CD4-positive, alpha-beta T cell treated with Interleukin-17A for 4 hours (primary cell): ENCODE measurements at regions not wholly inside any gene's neighbourhood (a gene's known extent, or its start where the extent isn't known, plus 50 kb on each side); places are given as distances from the start of the nearest gene placed in this dataset.
"Not testable (repeated sequence)": the region's sequence is repeated elsewhere in the genome, so short reads cannot be mapped to it uniquely, and the experiment has no call there.

Experiments
- DNase-seq: peaks from one replicate; pipeline ENCODE4 v3.0.0-alpha.2; 2020; ENCODE audit warnings: mixed read lengths

DNA sequence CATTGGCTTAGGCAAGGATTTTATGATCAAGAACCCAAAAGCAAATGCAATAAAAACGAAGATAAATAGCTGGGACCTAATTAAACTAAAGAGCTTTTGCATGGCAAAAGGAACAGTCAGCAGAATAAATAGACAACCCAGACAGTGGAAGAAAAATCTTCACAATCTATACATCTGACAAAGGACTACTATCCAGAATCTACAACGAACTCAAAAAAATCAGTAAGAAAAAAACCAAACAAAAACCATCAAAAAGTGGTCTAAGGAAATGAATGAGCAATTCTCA lies 109.5 kb upstream of the ETV3 start:
- DNase-seq, result not testable (repeated sequence)

DNA sequence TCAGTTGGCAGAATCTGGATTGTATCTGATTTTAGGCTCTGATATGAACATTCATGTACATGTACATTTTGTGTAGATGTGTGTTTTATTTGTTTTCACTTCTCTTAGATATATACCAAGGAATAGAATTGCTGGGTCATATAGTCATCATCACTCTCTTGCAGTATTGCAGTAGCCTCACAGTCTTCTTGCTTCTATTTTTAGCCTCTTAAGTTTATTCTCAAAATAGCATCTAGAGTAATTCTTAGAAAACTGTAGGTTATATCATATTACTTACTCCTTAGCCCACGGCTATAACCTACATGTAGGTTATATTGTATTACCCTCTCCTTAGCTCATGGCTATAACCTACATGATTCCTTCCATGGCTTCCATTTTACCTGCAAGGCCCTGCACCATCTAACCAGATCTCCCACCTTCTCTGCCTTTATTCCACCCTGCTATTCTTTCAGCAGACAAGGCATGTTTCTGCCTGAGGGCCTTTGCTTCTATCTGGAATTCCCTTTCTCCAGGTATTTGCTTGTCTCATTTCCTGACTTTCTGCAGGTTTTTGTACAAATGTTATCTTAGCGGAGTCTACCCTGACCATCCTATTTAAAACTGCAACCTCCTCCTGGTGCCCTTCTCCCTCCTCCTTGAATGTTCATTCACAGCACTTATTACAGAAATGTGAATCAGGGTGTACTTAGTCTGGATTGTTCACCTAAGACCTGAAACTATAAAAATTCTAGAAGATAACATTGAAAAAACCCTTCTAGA lies 109.0 kb upstream of the ETV3 start:
- DNase-seq, result no peak

DNA sequence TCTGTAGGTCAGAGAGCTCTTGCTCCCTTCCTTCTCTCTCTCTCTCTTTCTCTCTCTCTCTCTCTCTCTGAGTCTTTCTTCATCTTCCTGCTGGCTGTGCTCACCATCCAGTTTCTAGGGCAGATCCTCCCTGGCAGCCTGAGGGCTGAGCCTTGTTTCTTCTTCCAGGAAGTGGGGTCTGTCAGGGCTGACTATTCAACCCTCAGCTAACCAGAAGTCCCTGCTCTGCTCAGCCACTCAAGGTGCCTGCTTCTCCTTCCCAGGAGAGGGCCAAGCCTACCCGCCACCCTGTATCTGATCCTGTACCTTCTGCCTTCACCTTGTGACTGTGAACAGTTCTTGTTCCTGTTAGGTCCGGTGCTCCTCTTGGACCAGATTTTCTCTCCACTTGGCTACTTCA lies 107.6 kb upstream of the ETV3 start:
- no peak for DNase-seq

DNA sequence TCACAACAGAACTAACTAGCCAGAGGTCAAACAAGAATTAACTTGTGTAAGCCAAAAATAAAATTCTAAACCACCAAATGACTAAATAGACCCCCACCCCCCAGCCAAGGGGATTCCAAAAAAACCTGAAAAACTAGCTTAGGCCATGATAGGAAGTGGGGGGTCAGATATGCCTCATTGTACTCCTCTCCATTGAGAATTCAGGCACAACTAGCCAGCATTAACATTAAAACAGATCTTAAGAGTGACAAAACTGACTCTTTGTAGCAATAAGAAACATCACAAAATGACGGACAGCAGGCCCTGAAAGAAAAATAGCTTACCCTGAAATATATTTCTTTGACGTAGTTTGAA lies 103.0 kb upstream of the ETV3 start:
- DNase-seq, result no peak

DNA sequence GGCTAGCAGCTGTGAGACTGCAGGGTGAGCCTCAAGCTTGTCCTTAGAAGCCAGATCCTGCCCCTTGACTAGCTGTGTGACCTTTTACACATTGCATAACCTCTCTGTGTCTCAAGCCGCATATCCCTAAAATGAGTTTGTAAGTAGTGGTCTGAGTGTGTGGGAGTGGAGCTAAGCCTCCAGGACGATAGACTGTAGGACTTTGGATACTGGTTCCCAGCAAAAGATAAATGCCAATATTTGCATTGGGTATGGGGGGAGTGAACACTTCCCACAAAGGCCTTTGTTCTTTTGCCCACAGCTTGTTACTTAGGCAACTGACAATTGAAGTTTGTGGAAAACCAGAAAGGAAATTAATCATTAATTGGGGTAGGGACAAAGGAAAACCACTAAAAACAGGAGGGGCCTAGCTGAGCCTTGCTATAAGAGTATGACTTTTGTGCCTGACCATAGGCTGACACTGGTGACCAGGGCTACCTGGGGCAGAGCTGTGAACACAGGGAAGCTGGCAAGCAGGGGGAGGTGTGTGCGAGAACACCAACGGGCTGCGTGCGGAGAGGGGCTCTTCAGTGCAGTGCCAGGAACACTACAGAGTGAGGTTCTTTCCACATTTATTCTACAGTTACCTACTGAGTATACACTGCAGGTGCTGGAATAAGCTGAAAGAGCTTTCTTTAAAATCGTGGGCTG lies 102.4 kb upstream of the ETV3 start:
- DNase-seq, result no peak

DNA sequence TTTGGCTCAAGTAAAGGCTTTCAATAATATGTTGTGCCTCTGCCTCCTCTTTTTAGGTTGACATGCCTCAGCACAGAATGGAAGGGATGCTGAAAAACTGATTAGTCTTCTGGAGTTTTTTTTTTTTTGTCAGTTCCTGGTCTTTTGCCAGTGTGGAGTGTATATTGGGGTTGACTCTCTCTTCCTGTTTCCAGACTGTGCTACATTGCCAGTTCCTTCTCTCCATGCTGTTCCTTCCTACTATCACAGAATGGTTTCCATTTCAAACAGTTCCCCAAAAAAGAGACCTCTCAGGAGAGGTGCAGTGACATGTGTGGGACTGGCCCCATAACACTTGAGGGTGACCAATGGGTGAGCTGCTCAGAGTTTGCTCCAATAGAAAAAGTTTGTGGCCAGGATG lies 101.7 kb upstream of the ETV3 start:
- DNase-seq, result no peak

DNA sequence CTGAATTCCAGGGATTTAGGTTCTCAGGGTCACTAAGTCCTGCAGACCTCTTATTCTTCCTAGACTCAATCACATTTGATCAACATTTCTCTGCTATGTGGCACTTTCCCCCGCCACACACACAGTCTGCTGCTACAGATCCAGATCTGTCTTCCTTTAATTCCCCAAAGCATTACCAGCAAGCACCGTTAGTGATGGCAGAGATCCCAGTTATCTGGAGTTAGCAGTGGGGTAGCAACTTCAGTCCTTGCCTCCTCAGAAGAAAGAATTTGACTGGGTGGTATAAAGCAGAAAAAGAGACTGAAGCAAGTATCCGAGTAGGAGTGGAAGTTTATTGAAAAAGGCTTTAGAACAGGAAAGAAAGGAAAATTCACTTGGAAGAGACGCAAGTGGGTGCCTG lies 100.4 kb upstream of the ETV3 start:
- DNase-seq, result no peak

DNA sequence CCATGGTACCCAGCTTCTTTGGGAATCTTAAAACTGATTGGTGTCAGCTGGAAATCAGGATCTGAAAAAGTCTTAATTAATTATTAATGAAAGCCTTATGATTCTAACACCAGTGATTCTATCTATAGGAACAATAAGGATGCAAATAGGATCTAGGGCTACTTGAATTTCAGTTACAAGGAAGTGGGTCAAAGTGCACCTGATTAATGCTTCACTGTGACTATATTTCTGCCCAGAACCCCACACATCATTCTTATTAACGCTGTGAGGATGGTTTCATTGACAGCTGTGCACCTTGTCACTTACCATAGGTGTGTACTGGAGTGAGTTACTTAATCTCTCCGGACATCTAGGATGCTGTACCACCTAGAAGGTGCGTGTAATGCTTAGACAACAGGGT lies 99.8 kb upstream of the ETV3 start:
- no peak for DNase-seq

DNA sequence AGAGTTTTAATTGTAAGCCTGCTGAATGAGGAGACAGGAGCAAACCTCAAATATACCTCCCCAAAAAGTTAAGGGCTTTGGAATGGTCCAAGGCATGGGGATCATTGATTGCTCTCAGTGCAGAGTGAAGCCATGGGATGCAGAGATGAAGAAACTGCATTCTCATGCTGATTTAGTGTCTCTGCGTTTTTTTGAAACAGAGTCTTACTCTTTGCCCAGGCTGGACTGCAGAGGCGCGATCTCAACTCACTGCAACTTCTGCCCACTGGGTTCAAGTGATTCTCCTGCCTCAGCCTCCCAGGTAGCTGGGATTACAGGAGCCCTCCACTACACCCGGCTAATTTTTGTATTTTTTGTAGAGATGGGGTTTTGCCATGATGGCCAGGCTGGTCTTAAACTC lies 99.3 kb upstream of the ETV3 start:
- DNase-seq, result no peak

DNA sequence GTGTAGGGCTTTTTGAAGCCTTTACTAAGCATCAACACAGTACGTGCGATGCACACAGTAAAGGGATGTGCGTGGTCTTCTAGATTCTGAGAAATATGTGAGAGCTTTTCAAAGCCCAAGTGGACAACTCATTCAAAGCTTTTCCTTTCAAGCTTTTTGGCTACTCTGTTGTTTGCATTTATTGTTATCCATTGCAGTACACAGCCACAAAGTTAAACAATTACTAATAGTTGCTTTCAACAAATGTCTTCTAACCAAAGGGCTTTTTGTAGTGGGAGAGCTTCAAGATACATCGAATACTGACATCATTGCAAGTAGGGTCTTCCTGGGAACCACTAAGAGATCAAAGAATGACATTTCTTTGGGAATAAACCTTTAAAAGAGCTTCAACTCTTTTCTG lies 97.9 kb upstream of the ETV3 start:
- no peak for DNase-seq

DNA sequence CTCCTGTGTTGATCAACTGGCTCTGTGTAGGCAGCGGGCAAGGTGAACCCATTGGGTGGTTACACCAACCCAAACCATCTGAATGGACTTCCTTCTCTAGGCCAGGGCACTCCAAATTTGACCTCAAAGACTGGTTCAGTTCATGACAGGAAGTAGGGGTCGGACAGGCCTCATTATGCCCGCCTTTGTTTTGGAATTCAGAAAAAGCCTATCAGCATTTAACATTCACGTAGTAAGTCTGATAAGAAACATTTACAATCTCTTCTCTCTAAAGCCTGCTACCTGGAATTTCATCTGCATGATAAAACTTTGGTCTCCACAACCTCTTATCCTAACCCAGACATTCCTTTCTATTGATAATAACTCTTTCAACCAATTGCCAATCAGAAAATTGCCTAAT lies 97.1 kb upstream of the ETV3 start:
- DNase-seq, result no peak

DNA sequence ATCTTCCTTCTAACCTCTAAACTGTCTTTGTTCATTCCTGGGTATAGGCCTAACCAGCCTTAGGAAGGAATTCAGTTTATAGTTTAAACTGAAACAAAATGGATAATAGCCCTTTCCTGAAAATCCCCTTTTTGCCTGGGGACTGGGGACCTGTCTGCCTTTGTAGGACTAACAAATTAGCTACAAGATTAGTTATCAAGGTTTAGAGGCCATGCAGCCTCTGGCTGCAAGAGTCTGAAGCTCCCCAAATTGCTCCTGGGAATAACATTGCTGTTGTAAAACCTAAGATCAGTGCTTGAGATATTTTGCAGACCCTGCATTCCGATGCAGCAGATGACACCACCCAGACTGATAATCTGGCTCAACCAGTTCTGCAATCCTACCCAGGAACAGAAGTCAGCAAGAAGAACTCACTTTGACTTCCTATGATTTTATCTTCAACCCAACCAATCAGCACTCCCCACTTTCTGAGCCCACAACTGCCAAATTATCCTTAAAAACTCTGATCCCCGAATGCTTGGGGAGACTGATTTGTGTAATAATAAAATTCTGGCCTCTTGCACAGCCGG lies 96.6 kb upstream of the ETV3 start:
- DNase-seq, result no peak

DNA sequence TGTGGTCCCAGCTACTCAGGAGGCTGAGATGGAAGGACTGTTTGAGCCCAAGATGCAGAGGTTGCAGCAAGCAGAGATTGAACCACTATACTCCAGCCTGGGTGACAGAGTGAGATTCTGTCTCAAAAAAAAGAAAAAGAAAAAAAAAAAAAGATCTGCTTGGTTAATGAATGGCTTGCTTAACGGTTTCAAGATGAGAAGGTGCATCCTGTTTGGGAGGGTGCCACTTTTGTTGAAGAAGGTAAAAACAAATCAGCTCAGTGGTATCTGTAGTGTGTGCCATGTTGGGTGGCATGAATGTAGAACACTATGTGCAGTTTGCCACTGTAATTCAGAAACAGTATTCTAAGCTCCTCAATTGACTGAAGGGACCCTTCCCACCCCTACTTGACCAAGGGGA lies 94.9 kb upstream of the ETV3 start:
- no peak for DNase-seq

DNA sequence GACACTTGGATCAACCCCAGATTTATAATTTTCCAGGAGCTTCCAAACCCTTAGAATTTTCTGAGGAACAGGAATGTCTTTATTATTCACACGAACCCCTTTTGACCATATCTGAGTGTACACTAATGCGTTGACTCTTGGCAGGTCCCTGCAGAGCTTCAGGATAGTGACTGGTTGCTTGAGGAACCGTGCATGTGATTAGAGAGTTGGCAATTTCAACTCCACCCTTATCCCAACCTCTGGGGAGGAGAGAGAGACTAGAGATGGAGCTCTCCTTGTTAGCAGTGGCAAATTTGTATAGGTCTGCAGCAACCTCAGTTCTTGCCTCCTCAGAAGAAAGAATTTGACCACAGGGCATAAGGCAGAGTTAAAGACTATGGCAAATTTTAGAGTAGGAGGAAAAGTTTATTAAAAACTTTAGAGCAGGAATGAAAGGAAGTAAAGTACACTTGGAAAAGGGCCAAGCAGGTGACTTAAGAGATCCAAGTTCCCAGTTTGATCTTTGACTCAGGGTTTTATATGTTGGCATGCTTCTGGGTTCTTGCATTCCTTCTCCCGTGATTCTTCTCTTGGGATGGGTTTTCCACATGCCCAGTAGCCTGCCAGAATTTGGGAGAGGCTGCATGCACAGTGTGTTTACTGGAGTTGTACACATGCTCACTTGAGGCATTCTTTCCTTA lies 93.8 kb upstream of the ETV3 start:
- DNase-seq, result no peak

DNA sequence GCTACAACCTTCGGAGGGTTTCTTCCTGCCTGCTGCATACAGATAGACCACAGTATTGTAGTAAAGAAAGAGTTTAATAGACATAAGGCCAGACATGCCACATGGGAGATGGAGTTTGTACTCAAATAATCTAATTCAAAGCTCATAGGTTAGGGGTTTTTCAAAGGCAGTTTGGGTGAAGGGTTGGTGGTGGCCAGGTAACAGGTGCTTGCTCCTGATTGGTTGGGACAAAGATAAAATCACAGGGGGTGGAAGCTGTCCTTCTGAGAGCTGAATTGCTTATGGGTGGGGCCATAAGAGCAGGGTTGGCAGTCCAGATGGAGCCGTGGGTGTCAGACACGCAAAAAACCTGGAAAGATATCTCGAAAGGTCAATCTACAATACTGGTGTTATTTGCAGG lies 92.3 kb upstream of the ETV3 start:
- DNase-seq, result no peak

DNA sequence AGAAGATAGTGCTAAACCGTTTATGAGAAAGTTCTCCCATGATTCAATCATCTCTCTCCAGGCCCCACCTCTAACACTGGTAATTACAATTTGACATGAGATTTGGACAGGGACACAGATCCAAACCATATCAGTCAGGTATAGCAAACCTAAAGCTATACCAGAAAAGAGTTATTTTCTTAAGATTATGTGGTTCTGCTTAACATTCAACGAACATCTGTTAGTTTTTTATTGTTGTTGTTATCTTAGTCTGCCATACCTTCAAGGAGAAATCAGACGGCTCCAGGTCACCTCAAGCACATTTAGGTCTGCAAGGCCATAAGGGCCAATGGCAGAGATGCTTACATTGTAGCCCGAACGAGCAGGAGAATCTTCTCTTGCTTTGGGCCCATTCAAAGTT lies 89.5 kb upstream of the ETV3 start:
- no peak for DNase-seq

DNA sequence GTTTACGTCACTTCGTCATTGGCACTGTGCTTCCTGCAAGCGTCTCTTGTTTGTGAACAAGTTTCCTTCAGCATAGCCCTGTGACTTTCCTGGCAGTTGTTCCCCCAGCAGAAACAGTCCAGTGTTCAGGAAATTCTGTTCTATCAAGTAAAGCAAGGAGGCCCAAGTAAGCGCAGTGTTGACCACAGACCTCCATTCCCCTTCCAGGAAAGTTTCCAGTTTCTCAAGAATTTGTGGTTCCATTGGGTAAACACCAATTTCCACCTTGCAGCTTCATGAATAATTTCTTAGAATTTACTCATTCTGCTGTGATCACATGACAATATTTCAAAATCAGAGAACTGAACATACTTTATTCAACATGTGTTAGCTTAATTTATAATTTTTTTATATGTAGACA lies 88.5 kb upstream of the ETV3 start:
- no peak for DNase-seq

DNA sequence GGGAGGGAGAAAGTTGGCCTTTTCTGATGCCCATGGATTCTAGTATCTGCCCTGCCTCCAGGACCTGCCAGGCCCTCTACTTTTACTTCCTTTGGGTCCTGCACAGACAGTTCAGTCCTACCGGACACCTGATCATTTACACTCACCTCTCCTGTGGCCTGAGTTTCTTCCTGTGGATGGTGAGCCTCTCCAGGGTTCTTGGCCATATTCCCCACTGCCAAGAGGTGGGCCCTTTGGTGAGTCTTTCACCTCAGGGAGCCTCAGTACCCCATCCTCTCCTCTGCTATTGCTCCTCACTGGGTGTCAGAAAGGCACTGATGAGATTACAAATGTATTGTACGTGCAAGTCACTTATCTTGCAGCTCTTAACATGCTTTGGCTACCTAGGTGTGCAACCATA lies 81.4 kb upstream of the ETV3 start:
- DNase-seq, result no peak

DNA sequence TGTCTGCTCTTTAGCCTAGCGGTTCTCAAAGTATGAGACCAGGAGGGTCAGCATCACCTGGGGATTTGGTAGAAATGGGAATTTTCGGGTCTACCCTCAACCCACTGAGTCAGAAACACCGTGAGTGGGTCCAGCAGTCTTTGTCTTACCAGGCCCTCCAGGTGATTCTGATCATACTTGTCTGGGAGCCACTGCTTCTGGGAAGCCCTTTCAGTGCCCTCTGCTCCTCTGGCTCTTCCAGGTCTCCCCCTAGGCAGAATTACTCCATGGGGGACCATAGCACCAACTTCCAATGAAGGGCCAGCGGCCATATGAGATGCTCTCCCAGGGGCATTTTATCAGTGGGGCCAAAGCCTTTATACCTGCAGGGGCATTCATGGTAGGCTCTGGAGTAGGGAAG lies 81.0 kb upstream of the ETV3 start:
- DNase-seq, result no peak

DNA sequence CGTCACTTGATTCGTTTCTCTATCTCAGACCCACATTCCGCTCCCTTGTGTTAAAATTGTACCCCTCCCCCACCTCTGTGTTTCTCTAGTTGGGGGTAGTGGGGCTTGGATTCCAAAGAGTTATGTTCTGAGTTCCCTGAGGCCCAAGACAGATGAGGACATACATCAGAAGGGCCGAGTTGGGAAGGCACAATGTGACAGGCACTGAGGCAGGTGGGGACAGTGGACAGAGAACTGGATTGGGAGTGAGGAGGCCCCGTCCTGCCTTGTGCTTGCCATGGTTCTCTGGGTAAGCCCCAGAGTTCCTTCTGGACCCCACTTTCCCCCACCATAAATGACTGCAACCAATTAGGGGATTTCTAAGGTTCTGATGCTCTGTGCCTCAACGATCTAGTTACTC lies 80.5 kb upstream of the ETV3 start:
- DNase-seq, result no peak

DNA sequence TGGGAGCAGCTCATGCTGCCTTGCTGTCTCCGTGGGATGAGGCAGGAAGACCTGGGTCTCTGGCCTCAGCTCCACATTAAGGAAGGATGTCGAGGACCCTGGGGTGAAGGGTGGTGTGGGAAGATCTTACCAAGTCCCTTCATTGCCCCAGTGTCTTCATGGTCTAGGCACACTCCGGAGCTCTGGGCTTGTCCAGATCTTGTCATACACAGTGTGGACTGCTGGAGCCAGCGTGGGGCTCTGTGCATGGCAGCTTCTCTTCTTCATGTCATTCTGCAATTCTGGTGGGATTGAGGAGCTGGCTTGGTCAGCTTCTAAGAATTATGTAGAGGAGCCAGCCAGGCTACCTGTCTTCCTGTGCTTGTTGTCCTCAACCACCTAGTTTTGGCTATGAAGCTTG lies 79.3 kb upstream of the ETV3 start:
- DNase-seq, result no peak

DNA sequence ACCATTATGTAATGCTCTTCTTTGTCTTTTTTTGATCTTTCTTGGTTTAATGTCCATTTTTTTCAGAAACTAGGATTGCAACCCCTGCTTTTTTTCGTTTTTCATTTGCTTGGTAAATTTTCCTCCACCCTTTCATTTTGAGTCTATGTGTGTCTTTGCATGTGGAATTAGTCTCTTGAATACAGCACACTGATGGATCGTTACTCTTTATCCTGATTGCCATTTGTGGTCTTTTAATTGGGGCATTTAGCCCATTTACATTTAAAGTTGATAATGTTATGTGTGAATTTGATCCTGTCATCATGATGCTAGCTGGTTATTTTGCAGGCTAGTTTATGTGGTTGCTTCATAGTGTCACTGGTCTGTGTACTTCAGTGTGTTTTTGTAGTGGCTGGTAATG lies 75.6 kb upstream of the ETV3 start:
- DNase-seq, result no peak

DNA sequence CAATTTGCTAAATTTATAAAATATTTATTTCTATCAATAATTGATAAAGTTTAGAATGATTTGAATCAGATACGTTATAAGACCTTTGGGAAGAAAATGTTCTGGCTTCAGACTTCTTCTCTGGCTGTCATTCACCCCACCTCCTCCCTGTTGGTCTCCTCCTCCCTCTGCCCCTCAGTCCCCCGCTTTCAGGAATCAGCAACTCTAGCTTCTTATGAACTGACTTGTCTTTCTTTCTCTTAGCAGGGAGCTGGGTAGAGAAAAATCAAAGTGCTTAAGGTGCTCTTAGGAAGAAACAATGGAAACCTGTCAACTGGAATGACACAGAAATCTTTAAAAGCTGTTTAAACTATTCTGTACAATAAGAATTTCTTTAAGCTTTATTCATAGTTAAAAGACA lies 71.3 kb upstream of the ETV3 start:
- no peak for DNase-seq

DNA sequence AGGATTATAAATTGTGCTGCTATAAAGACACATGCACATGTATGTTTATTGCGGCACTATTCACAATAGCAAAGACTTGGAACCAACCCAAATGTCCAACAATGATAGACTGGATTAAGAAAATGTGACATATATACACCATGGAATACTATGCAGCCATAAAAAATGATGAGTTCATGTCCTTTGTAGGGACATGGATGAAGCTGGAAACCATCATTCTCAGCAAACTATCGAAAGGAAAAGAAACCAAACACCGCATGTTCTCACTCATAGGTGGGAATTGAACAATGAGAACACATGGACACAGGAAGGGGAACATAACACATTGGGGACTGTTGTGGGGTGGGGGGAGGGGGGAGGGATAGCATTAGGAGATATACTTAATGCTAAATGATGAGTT lies 67.8 kb upstream of the ETV3 start:
- DNase-seq, result not testable (repeated sequence)
